ENCODE measurements at regions not wholly inside any gene's neighbourhood (a gene's known extent, or its start where the extent isn't known, plus 50 kb on each side); places are given as distances from the start of the nearest gene placed in this dataset.
"Not testable (repeated sequence)": the region's sequence is repeated elsewhere in the genome, so short reads cannot be mapped to it uniquely, and the experiment has no call there.

- no peak for DNase-seq
Measured at GRCh38 chr3:152724270-152724669, 110.7 kb upstream of the P2RY1 start.

GRCh38 chr3:152728231-152728980 is 106.5 kb upstream of the P2RY1 start:
- DNase-seq = no peak

- no peak for DNase-seq
Measured at GRCh38 chr3:152729906-152730305, 105.0 kb upstream of the P2RY1 start.

- no peak for DNase-seq
Measured at GRCh38 chr3:152731511-152731910, 103.4 kb upstream of the P2RY1 start.

- DNase-seq = no peak
Measured at GRCh38 chr3:152733584-152734119, 101.3 kb upstream of the P2RY1 start.

- DNase-seq = no peak
Measured at GRCh38 chr3:152737021-152737908, 97.7 kb upstream of the P2RY1 start.

GRCh38 chr3:152738656-152739055 is 96.3 kb upstream of the P2RY1 start:
- no peak for DNase-seq

- DNase-seq = no peak
Measured at GRCh38 chr3:152742368-152743347, 92.3 kb upstream of the P2RY1 start.

GRCh38 chr3:152745646-152746045 is 89.3 kb upstream of the P2RY1 start:
- no peak for DNase-seq

GRCh38 chr3:152754303-152754702 is 80.6 kb upstream of the P2RY1 start:
- no peak for DNase-seq

- DNase-seq = no peak
Measured at GRCh38 chr3:152756807-152757206, 78.1 kb upstream of the P2RY1 start.

- no peak for DNase-seq
Measured at GRCh38 chr3:152760024-152760563, 74.8 kb upstream of the P2RY1 start.

- no peak for DNase-seq
Measured at GRCh38 chr3:152760591-152760990, 74.3 kb upstream of the P2RY1 start.

GRCh38 chr3:152768478-152768877 is 66.5 kb upstream of the P2RY1 start:
- DNase-seq = no peak

GRCh38 chr3:152769523-152769922 is 65.4 kb upstream of the P2RY1 start:
- no peak for DNase-seq

GRCh38 chr3:152770296-152770695 is 64.6 kb upstream of the P2RY1 start:
- no peak for DNase-seq

- DNase-seq = no peak
Measured at GRCh38 chr3:152771120-152771519, 63.8 kb upstream of the P2RY1 start.

GRCh38 chr3:152772674-152773225 is 62.2 kb upstream of the P2RY1 start:
- no peak for DNase-seq

GRCh38 chr3:152773633-152774032 is 61.3 kb upstream of the P2RY1 start:
- no peak for DNase-seq

- DNase-seq = not testable (repeated sequence)
Measured at GRCh38 chr3:152774230-152774629, 60.7 kb upstream of the P2RY1 start.

- no peak for DNase-seq
Measured at GRCh38 chr3:152778022-152778421, 56.9 kb upstream of the P2RY1 start.

GRCh38 chr3:152779653-152780052 is 55.3 kb upstream of the P2RY1 start:
- no peak for DNase-seq

Measured in NCI-H2081 treated with DMSO at 0.1 percent for 48 hours (cell line).